Suprapubic skin (tissue), 4 donors: ENCODE measurements at regions not wholly inside any gene's neighbourhood (a gene's known extent, or its start where the extent isn't known, plus 50 kb on each side); places are given as distances from the start of the nearest gene placed in this dataset.

Source experiments
- DNase-seq, 2 donors: peaks; one replicate each; pipeline ENCODE4 v3.0.0-alpha.2; 2019; ENCODE audit warnings: low spot score in 2 of 2
- H3K27ac ChIP-seq: fragments of 200-600 bp; sonication (generic); one replicate; pipeline ENCODE4 v1.5.1; 2019
- H3K27me3 ChIP-seq: fragments of 200-600 bp; sonication (generic); one replicate; pipeline ENCODE4 v1.5.1; 2019
- H3K36me3 ChIP-seq: fragments of 200-600 bp; sonication (generic); one replicate; pipeline ENCODE4 v1.5.1; 2019
- H3K4me1 ChIP-seq: fragments of 200-600 bp; sonication (generic); one replicate; pipeline ENCODE4 v1.5.1; 2019
- H3K4me3 ChIP-seq: fragments of 200-600 bp; sonication (generic); one replicate; pipeline ENCODE4 v1.5.1; 2019; ENCODE audit warnings: mild to moderate bottlenecking
- H3K9me3 ChIP-seq: fragments of 200-600 bp; sonication (generic); one replicate; pipeline ENCODE4 v1.5.1; 2019
- CTCF ChIP-seq, 2 donors: fragments of 200-600 bp in 1 of 2; fragments of 450-650 bp in 1 of 2; sonication (generic) in 1 of 2; IDR thresholded peaks; one replicate each; pipeline ENCODE4 v1.5.1; 2016 to 2019; ENCODE audit warnings: antibody characterized with exemption in 2 of 2, mild to moderate bottlenecking in 1 of 2, moderate library complexity in 1 of 2
- EP300 ChIP-seq: sonication (generic); formaldehyde crosslinking; IDR thresholded peaks from one replicate; pipeline ENCODE4 v1.6.1; 2017; ENCODE audit warnings: antibody characterized with exemption
- POLR2A ChIP-seq, 2 donors: fragments of 450-650 bp; IDR thresholded peaks; one replicate each; pipeline ENCODE4 v1.6.1; 2017; ENCODE audit warnings: antibody characterized with exemption in 2 of 2, mild to moderate bottlenecking in 2 of 2, moderate library complexity in 2 of 2
- POLR2AphosphoS5 ChIP-seq, 3 donors: sonication (generic); formaldehyde crosslinking; IDR thresholded peaks; one replicate each; pipeline ENCODE4 v1.6.1; 2017; ENCODE audit warnings: antibody characterized with exemption in 3 of 3
- WGBS: methylation state at CpG from one replicate; pipeline ENCODE4 v1.1.5; 2018; 5-methylcytosine and 5-hydroxymethylcytosine counted together

GRCh38 chr5:86858442-86858841, 240.7 kb downstream of the COX7C start:
- H3K9me3 ChIP-seq = no peaks in the 10 kb centered on the region
- no peak overlapping the region for H3K27ac ChIP-seq
- no peak for DNase-seq
- no peaks in the 10 kb centered on the region for H3K27me3 ChIP-seq
- no peak overlapping the region for H3K4me3 ChIP-seq
- H3K36me3 ChIP-seq = no peaks in the 10 kb centered on the region
- no peaks in the 10 kb centered on the region for H3K4me1 ChIP-seq
- WGBS = 63% methylated on average over 3 of the region's 3 CpGs
- no peak for TF ChIP-seq CTCF (IDR thresholded peaks at IDR 0.05)
- TF ChIP-seq POLR2A (IDR thresholded peaks at IDR 0.05) = no peak
- TF ChIP-seq POLR2AphosphoS5 (IDR thresholded peaks at IDR 0.05) = no peak
- no peak for TF ChIP-seq EP300

GRCh38 chr5:86861512-86861911, 243.8 kb downstream of the COX7C start:
- Histone ChIP-seq H3K27me3 (no peaks in the 10 kb centered on the region), H3K36me3 (no peaks in the 10 kb centered on the region), H3K9me3 (no peaks in the 10 kb centered on the region), H3K27ac (no peak overlapping the region), H3K4me1 (no peaks in the 10 kb centered on the region), H3K4me3 (no peak overlapping the region)
- DNase-seq = no peak
- TF ChIP-seq POLR2A (IDR thresholded peaks at IDR 0.05) (no peak), CTCF (IDR thresholded peaks at IDR 0.05) (no peak), POLR2AphosphoS5 (IDR thresholded peaks at IDR 0.05) (no peak), EP300 (no peak)
- 53% methylated on average over 2 of the region's 2 CpGs for WGBS

- Histone ChIP-seq H3K4me1 (no peaks in the 10 kb centered on the region), H3K27ac (no peak overlapping the region), H3K36me3 (no peaks in the 10 kb centered on the region), H3K4me3 (no peak overlapping the region), H3K9me3 (no peaks in the 10 kb centered on the region), H3K27me3 (no peaks in the 10 kb centered on the region)
- TF ChIP-seq EP300 (no peak), CTCF (IDR thresholded peaks at IDR 0.05) (no peak), POLR2AphosphoS5 (IDR thresholded peaks at IDR 0.05) (no peak), POLR2A (IDR thresholded peaks at IDR 0.05) (no peak)
- DNase-seq = no peak
- WGBS = 60% methylated on average over 3 of the region's 3 CpGs
These were observed 244.4 kb downstream of the COX7C start for GRCh38 chr5:86862093-86862492.

GRCh38 chr5:86864051-86864450, 246.3 kb downstream of the COX7C start:
- no peak overlapping the region for H3K27ac ChIP-seq
- H3K4me1 ChIP-seq = no peaks in the 10 kb centered on the region
- no peaks in the 10 kb centered on the region for H3K9me3 ChIP-seq
- 55% methylated on average over 4 of the region's 4 CpGs for WGBS
- DNase-seq = no peak
- no peaks in the 10 kb centered on the region for H3K27me3 ChIP-seq
- no peaks in the 10 kb centered on the region for H3K36me3 ChIP-seq
- no peak for TF ChIP-seq POLR2A (IDR thresholded peaks at IDR 0.05)
- TF ChIP-seq EP300 = no peak
- no peak for TF ChIP-seq CTCF (IDR thresholded peaks at IDR 0.05)
- TF ChIP-seq POLR2AphosphoS5 (IDR thresholded peaks at IDR 0.05) = no peak
- no peak overlapping the region for H3K4me3 ChIP-seq

- no peak for DNase-seq
- no peak overlapping the region for H3K27ac ChIP-seq
- H3K36me3 ChIP-seq = no peaks in the 10 kb centered on the region
- TF ChIP-seq POLR2A (IDR thresholded peaks at IDR 0.05) = no peak
- TF ChIP-seq CTCF (IDR thresholded peaks at IDR 0.05) = no peak
- TF ChIP-seq EP300 = no peak
- no peak for TF ChIP-seq POLR2AphosphoS5 (IDR thresholded peaks at IDR 0.05)
- no peak overlapping the region for H3K4me3 ChIP-seq
- H3K27me3 ChIP-seq = no peaks in the 10 kb centered on the region
- H3K9me3 ChIP-seq = no peaks in the 10 kb centered on the region
- WGBS = 50% methylated on average over 2 of the region's 2 CpGs
- H3K4me1 ChIP-seq = no peaks in the 10 kb centered on the region
These were observed 247.6 kb downstream of the COX7C start for GRCh38 chr5:86865256-86865785.
